GM10248 (cell line): ENCODE measurements at regions not wholly inside any gene's neighbourhood (a gene's known extent, or its start where the extent isn't known, plus 50 kb on each side); places are given as distances from the start of the nearest gene placed in this dataset.

Experiments used
- CTCF ChIA-PET: fragments of 300-600 bp; sonication (Branson Sonifier 250); formaldehyde crosslinking; extraction: SDS; loops from one replicate; lab custom pipeline; 2021; ENCODE audit warnings: antibody characterized with exemption; lab: Yijun Ruan, JAX
- POLR2A ChIA-PET: fragments of 350-650 bp; sonication (Branson Sonifier 250); formaldehyde crosslinking; extraction: SDS; loops from one replicate; lab custom pipeline; 2020; ENCODE audit warnings: antibody characterized with exemption; lab: Yijun Ruan, JAX
- DNase-seq: peaks from one replicate; pipeline ENCODE4 v3.0.0; 2012; ENCODE audit errors: extremely low spot score
- CTCF ChIP-seq: IDR thresholded peaks from 2 replicates; pipeline ENCODE4 v1.5.1; 2012; ENCODE audit warnings: mild to moderate bottlenecking, low read depth; ENCODE audit errors: extremely low read depth, missing control alignments, control extremely low read depth

GRCh38 chr9:2337627-2338026 is 284.0 kb upstream of the VLDLR start:
- CTCF ChIA-PET: interaction anchor here (4.5 kb wide), 1 partner anchor 390 kb away, joined by 14 read pairs; no protein-coding TSS in a partner anchor
- no peak for DNase-seq
- TF ChIP-seq CTCF: no peak
- POLR2A ChIA-PET: no interaction called here

GRCh38 chr9:2338777-2339365 is 282.7 kb upstream of the VLDLR start:
- DNase-seq: no peak
- TF ChIP-seq CTCF: no peak
- CTCF ChIA-PET: no interaction called here
- POLR2A ChIA-PET: no interaction called here

GRCh38 chr9:2339416-2339815 is 282.2 kb upstream of the VLDLR start:
- no peak for DNase-seq
- ChIA-PET POLR2A (no interaction called here), CTCF (no interaction called here)
- TF ChIP-seq CTCF: no peak

GRCh38 chr9:2340046-2340760 is 281.4 kb upstream of the VLDLR start:
- DNase-seq: no peak
- POLR2A ChIA-PET: no interaction called here
- no peak for TF ChIP-seq CTCF
- CTCF ChIA-PET: no interaction called here

GRCh38 chr9:2341126-2341525 is 280.5 kb upstream of the VLDLR start:
- no peak for DNase-seq
- TF ChIP-seq CTCF: no peak
- ChIA-PET POLR2A (no interaction called here), CTCF (interaction anchor here (1.0 kb wide), 1 partner anchor 27 kb away, joined by 3 read pairs; no protein-coding TSS in a partner anchor)

GRCh38 chr9:2341956-2342355 is 279.6 kb upstream of the VLDLR start:
- ChIA-PET CTCF (interaction anchor here (1.0 to 1.2 kb wide), 2 partner anchors 27 to 41 kb away, joined by 3 read pairs; no protein-coding TSS in a partner anchor), POLR2A (no interaction called here)
- no peak for TF ChIP-seq CTCF
- DNase-seq: no peak
